Upper lobe of left lung (tissue), 4 donors: ENCODE measurements at regions not wholly inside any gene's neighbourhood (a gene's known extent, or its start where the extent isn't known, plus 50 kb on each side); places are given as distances from the start of the nearest gene placed in this dataset.

Source experiments
- CTCF ChIP-seq, 6 experiments: fragments of 450-650 bp in 4 of 6; fragments of 200-600 bp in 2 of 6; sonication (generic) in 2 of 6; IDR thresholded peaks; one replicate each; pipeline ENCODE4 v1.5.1; 2016 to 2019; ENCODE audit warnings: antibody characterized with exemption in 6 of 6
- EP300 ChIP-seq, 4 donors: sonication (generic); formaldehyde crosslinking; IDR thresholded peaks; one replicate each; pipeline ENCODE4 v1.5.1; 2017; ENCODE audit warnings: antibody characterized with exemption in 4 of 4, control low read depth in 2 of 4
- POLR2A ChIP-seq, 4 donors: fragments of 450-650 bp; IDR thresholded peaks; one replicate each; pipeline ENCODE4 v1.5.1; 2016 to 2017; ENCODE audit warnings: antibody characterized with exemption in 4 of 4, mild to moderate bottlenecking in 2 of 4
- POLR2AphosphoS5 ChIP-seq, 2 donors: sonication (generic); formaldehyde crosslinking; IDR thresholded peaks; one replicate each; pipeline ENCODE4 v1.5.1; 2017; ENCODE audit warnings: antibody characterized with exemption in 2 of 2

- no peak for TF ChIP-seq CTCF (IDR thresholded peaks at IDR 0.05)
- TF ChIP-seq POLR2A (IDR thresholded peaks at IDR 0.05): no peak
- no peak for TF ChIP-seq EP300 (IDR thresholded peaks at IDR 0.05)
- TF ChIP-seq POLR2AphosphoS5 (IDR thresholded peaks at IDR 0.05): no peak
These were observed 85.3 kb upstream of the GALNT2 start for GRCh38 chr1:229981736-229982135.
